WI38 (cell line): ENCODE measurements at regions not wholly inside any gene's neighbourhood (a gene's known extent, or its start where the extent isn't known, plus 50 kb on each side); places are given as distances from the start of the nearest gene placed in this dataset.

ENCODE experiments used
- H3K4me3 ChIP-seq: 2 replicates; pipeline ENCODE4 v1.5.1; 2011; ENCODE audit warnings: low read depth, mild to moderate bottlenecking, control low read depth, low read length
- CTCF ChIP-seq: IDR thresholded peaks from 2 replicates; pipeline ENCODE4 v1.5.1; 2012; ENCODE audit warnings: low read depth, mild to moderate bottlenecking, control low read depth, low read length

GRCh38 chr1:119217309-119217828, 76.9 kb upstream of the WARS2 start:
- no peak for TF ChIP-seq CTCF
- H3K4me3 ChIP-seq: no peak overlapping the region

GRCh38 chr1:119219711-119220110, 79.3 kb upstream of the WARS2 start:
- H3K4me3 ChIP-seq: no peak overlapping the region
- no peak for TF ChIP-seq CTCF

DNA sequence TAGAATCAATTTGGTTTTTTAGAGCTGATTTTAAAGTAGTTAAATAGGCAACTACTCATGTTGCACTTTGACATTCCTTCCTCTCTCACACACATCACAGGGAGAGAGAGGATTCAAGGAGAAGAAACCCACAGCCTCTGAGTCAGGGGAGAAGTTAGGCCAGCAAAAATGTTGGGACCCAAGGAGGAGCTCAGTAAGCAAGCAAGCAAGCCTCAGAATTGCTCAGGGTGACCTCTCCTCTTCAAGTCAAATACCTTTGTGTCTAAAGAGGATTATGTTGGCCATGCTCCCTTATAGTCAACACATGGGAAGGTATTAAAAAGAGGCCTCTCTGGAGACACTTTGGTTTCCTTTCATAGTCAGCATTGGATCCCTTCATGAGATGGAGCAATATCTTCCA, 80.5 kb upstream of the WARS2 start:
- TF ChIP-seq CTCF: no peak
- H3K4me3 ChIP-seq: no peak overlapping the region

DNA sequence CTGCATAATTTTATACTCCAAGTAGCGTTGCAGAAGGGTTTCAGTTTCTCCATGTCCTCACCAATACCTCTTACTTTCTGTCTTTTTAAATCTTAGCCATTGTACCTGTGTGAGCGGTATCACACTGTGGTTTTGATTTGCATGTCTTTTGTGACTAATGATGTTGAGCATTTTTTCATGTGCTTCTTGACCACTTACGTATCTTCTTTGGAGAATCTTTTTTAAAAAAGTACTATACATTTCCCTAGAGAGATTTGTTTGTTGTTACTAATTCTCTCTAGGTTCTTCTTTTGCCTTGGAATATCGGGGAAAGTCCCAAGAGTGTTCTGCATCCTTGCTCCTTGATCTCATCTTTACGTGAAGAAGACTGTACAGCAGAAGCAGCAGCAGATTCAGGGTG, 81.8 kb upstream of the WARS2 start:
- no peak overlapping the region for H3K4me3 ChIP-seq
- TF ChIP-seq CTCF: no peak

GRCh38 chr1:119225265-119225664, 84.8 kb upstream of the WARS2 start:
- H3K4me3 ChIP-seq: no peak overlapping the region
- no peak for TF ChIP-seq CTCF

- TF ChIP-seq CTCF: no peak
- H3K4me3 ChIP-seq: no peak overlapping the region
Observed at GRCh38 chr1:119225831-119226230, 85.4 kb upstream of the WARS2 start.

DNA sequence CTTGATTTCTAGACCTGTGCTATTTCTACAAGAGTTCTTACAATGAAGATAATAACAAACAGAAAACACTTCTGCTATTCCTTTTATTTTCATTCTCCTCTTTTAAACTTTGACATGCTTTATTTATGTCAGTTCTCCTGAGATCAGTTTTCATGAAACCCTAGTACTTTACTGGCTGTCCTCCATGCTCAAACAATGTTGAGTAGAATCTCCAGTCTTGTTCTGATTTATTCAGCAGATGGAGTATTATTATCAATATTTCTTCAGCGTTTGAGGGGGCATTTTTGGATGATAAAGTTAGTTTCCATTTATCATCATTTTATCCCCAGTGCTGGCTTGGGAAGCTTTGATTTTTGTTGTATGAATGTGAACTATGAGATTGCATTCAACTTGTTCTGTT, 85.9 kb upstream of the WARS2 start:
- no peak overlapping the region for H3K4me3 ChIP-seq

More for the DNA sequence above, 85.9 kb upstream of the WARS2 start:
- no peak for TF ChIP-seq CTCF
